Esophagus muscularis mucosa (tissue), 4 donors: ENCODE measurements at regions not wholly inside any gene's neighbourhood (a gene's known extent, or its start where the extent isn't known, plus 50 kb on each side); places are given as distances from the start of the nearest gene placed in this dataset.

Experiments
- DNase-seq: peaks from one replicate; pipeline ENCODE4 v3.0.0-alpha.2; 2017; ENCODE audit errors: extremely low spot score
- H3K27ac ChIP-seq, 4 donors: fragments of 200-600 bp; sonication (generic); replicated peaks in 1 of 4; 1 replicate in 3 of 4; 2 replicates in 1 of 4; pipeline ENCODE4 v1.5.1; 2016 to 2019; ENCODE audit warnings: mild to moderate bottlenecking in 1 of 4
- H3K27me3 ChIP-seq, 4 donors: fragments of 200-600 bp; sonication (generic); one replicate each; pipeline versions ENCODE4 v1.5.1 to v1.6.0; 2016 to 2019
- H3K36me3 ChIP-seq, 4 donors: fragments of 200-600 bp; sonication (generic); one replicate each; pipeline ENCODE4 v1.5.1; 2016 to 2019
- H3K4me1 ChIP-seq, 4 donors: fragments of 200-600 bp; sonication (generic); one replicate each; pipeline ENCODE4 v1.5.1; 2016 to 2019
- H3K4me3 ChIP-seq, 4 donors: fragments of 200-600 bp; sonication (generic); 1 replicate in 2 of 4; 2 replicates in 2 of 4; pipeline ENCODE4 v1.5.1; 2016 to 2019; ENCODE audit warnings: mild to moderate bottlenecking in 4 of 4, moderate library complexity in 1 of 4
- H3K9me3 ChIP-seq, 4 donors: fragments of 200-600 bp; sonication (generic); 1 replicate in 3 of 4; 2 replicates in 1 of 4; pipeline ENCODE4 v1.5.1; 2016 to 2019
- CTCF ChIP-seq, 3 experiments: fragments of 200-600 bp in 2 of 3; fragments of 450-650 bp in 1 of 3; sonication (generic) in 2 of 3; IDR thresholded peaks; one replicate each; pipeline ENCODE4 v1.5.1; 2017 to 2019; ENCODE audit warnings: antibody characterized with exemption in 3 of 3, mild to moderate bottlenecking in 2 of 3, moderate library complexity in 1 of 3
- EP300 ChIP-seq: sonication (generic); formaldehyde crosslinking; IDR thresholded peaks from one replicate; pipeline ENCODE4 v1.6.1; 2017; ENCODE audit warnings: antibody characterized with exemption
- POLR2A ChIP-seq: fragments of 450-650 bp; IDR thresholded peaks from one replicate; pipeline ENCODE4 v1.6.1; 2017; ENCODE audit warnings: antibody characterized with exemption, moderate library complexity, mild to moderate bottlenecking, low read depth
- POLR2AphosphoS5 ChIP-seq, 2 donors: sonication (generic); formaldehyde crosslinking; IDR thresholded peaks; one replicate each; pipeline ENCODE4 v1.6.1; 2017; ENCODE audit warnings: antibody characterized with exemption in 2 of 2
- WGBS: methylation state at CpG from one replicate; pipeline ENCODE4 v1.1.5; 2018; 5-methylcytosine and 5-hydroxymethylcytosine counted together
- intact Hi-C: fragments of 100-400 bp; cut with DNase I; formaldehyde crosslinking; loops from one replicate; pipeline ENCODE4 v1.15.1; 2023

- intact Hi-C loops: loop anchor here (10.0 kb wide), 1 partner anchor 96 kb away; no protein-coding TSS in a partner anchor
- no peaks in the 10 kb centered on the region for H3K36me3 ChIP-seq
- 84% methylated on average over 8 of the region's 8 CpGs for WGBS
- TF ChIP-seq EP300 (no peak), CTCF (IDR thresholded peaks at IDR 0.05) (no peak), POLR2A (no peak), POLR2AphosphoS5 (IDR thresholded peaks at IDR 0.05) (no peak)
- no peak overlapping the region for H3K4me3 ChIP-seq
- no peak for DNase-seq
- peaks cover 2 to 3% (median 2%) of the 10 kb centered on the region in 4 donors for H3K4me1 ChIP-seq
- H3K27me3 ChIP-seq: no peaks in the 10 kb centered on the region
- no peaks in the 10 kb centered on the region for H3K9me3 ChIP-seq
- no peak overlapping the region for H3K27ac ChIP-seq
Observed at GRCh38 chr14:50008974-50009373, 107.4 kb downstream of the VCPKMT start.

- no peaks in the 10 kb centered on the region for H3K4me1 ChIP-seq
- no peak for DNase-seq
- 60% methylated on average over 7 of the region's 7 CpGs for WGBS
- H3K27me3 ChIP-seq: no peaks in the 10 kb centered on the region
- no peaks in the 10 kb centered on the region for H3K36me3 ChIP-seq
- intact Hi-C loops: no loop called here
- H3K4me3 ChIP-seq: no peak overlapping the region
- TF ChIP-seq POLR2AphosphoS5 (IDR thresholded peaks at IDR 0.05) (no peak), POLR2A (no peak), CTCF (IDR thresholded peaks at IDR 0.05) (no peak), EP300 (no peak)
- H3K27ac ChIP-seq: no peak overlapping the region
- no peaks in the 10 kb centered on the region for H3K9me3 ChIP-seq
Observed at GRCh38 chr14:50010752-50011151, 105.6 kb downstream of the VCPKMT start.

- no peaks in the 10 kb centered on the region for H3K36me3 ChIP-seq
- no peak overlapping the region for H3K4me3 ChIP-seq
- H3K9me3 ChIP-seq: no peaks in the 10 kb centered on the region
- TF ChIP-seq POLR2AphosphoS5 (IDR thresholded peaks at IDR 0.05): no peak
- no peak for TF ChIP-seq EP300
- no peak for TF ChIP-seq CTCF (IDR thresholded peaks at IDR 0.05)
- H3K27ac ChIP-seq: no peak overlapping the region
- H3K4me1 ChIP-seq: no peaks in the 10 kb centered on the region
- WGBS: 98% methylated on average over 6 of the region's 6 CpGs
- no peak for DNase-seq
- intact Hi-C loops: no loop called here
- H3K27me3 ChIP-seq: no peaks in the 10 kb centered on the region
Observed at GRCh38 chr14:50011242-50011641, 105.1 kb downstream of the VCPKMT start.

- H3K9me3 ChIP-seq: no peaks in the 10 kb centered on the region
- H3K4me3 ChIP-seq: no peak overlapping the region
- no peaks in the 10 kb centered on the region for H3K36me3 ChIP-seq
- H3K4me1 ChIP-seq: peaks cover 0 to 3% (median 2%) of the 10 kb centered on the region in 4 donors
- no peak overlapping the region for H3K27ac ChIP-seq
- TF ChIP-seq EP300 (no peak), CTCF (IDR thresholded peaks at IDR 0.05) (no peak), POLR2AphosphoS5 (IDR thresholded peaks at IDR 0.05) (no peak), POLR2A (no peak)
- intact Hi-C loops: no loop called here
- no peak for DNase-seq
- H3K27me3 ChIP-seq: no peaks in the 10 kb centered on the region
Observed at GRCh38 chr14:50012644-50013043, 103.7 kb downstream of the VCPKMT start.

- H3K4me3 ChIP-seq: no peak overlapping the region
- no peaks in the 10 kb centered on the region for H3K27me3 ChIP-seq
- H3K4me1 ChIP-seq: peaks cover 6 to 10% (median 9%) of the 10 kb centered on the region in 4 donors
- DNase-seq: no peak
- H3K9me3 ChIP-seq: no peaks in the 10 kb centered on the region
- no peaks in the 10 kb centered on the region for H3K36me3 ChIP-seq
- WGBS: 88% methylated on average over 7 of the region's 7 CpGs
- H3K27ac ChIP-seq: no peak overlapping the region
- intact Hi-C loops: no loop called here
- TF ChIP-seq POLR2AphosphoS5 (IDR thresholded peaks at IDR 0.05) (no peak), EP300 (no peak), CTCF (IDR thresholded peaks at IDR 0.05) (no peak), POLR2A (no peak)
Observed at GRCh38 chr14:50013198-50013918, 103.0 kb downstream of the VCPKMT start.
